Spinal cord (tissue), 9 donors: ENCODE measurements at regions not wholly inside any gene's neighbourhood (a gene's known extent, or its start where the extent isn't known, plus 50 kb on each side); places are given as distances from the start of the nearest gene placed in this dataset.

Source experiments
- DNase-seq, 6 donors: peaks; one replicate each; pipeline versions ENCODE4 v3.0.0 to v3.0.0-alpha.2; 2013 to 2015; ENCODE audit warnings: low spot score in 6 of 6, low read depth in 4 of 6
- H3K27ac ChIP-seq: one replicate; pipeline ENCODE4 v1.5.1; 2013; ENCODE audit warnings: low read depth, low read length, control low read depth
- H3K27me3 ChIP-seq: one replicate; pipeline ENCODE4 v1.6.1; 2013; ENCODE audit warnings: low read length; ENCODE audit not compliant: control insufficient read depth, insufficient read depth
- H3K36me3 ChIP-seq: one replicate; pipeline ENCODE4 v1.6.1; 2013; ENCODE audit warnings: low read length; ENCODE audit not compliant: control insufficient read depth, insufficient read depth
- H3K4me1 ChIP-seq: one replicate; pipeline ENCODE4 v1.6.1; 2013; ENCODE audit warnings: low read length; ENCODE audit not compliant: control insufficient read depth, insufficient read depth
- H3K4me3 ChIP-seq: one replicate; pipeline ENCODE4 v1.5.1; 2013; ENCODE audit warnings: low read depth, low read length, control low read depth
- H3K9me3 ChIP-seq: one replicate; pipeline ENCODE4 v1.6.1; 2013; ENCODE audit warnings: low read length; ENCODE audit not compliant: control insufficient read depth, insufficient read depth
- WGBS: methylation state at CpG from one replicate; pipeline ENCODE4 v1.1.5; 2013; ENCODE audit warnings: missing lambda C conversion rate; ENCODE audit not compliant: insufficient coverage; 5-methylcytosine and 5-hydroxymethylcytosine counted together
- donor health status: healthy.

- Histone ChIP-seq H3K9me3 (no peaks in the 10 kb centered on the region), H3K27me3 (no peaks in the 10 kb centered on the region), H3K4me1 (no peaks in the 10 kb centered on the region), H3K36me3 (no peaks in the 10 kb centered on the region), H3K27ac (no peak overlapping the region), H3K4me3 (no peak overlapping the region)
- no peak for DNase-seq
Observed at GRCh38 chr18:27467073-27467472, 282.0 kb upstream of the CHST9 start.

- H3K36me3 ChIP-seq = no peaks in the 10 kb centered on the region
- H3K27ac ChIP-seq = no peak overlapping the region
- DNase-seq = no peak
- no peaks in the 10 kb centered on the region for H3K4me1 ChIP-seq
- H3K4me3 ChIP-seq = no peak overlapping the region
- WGBS = 100% methylated on average over 1 of the region's 1 CpG
- H3K9me3 ChIP-seq = no peaks in the 10 kb centered on the region
- H3K27me3 ChIP-seq = no peaks in the 10 kb centered on the region
Observed at GRCh38 chr18:27461957-27462356, 276.8 kb upstream of the CHST9 start.

- WGBS = 83% methylated on average over 1 of the region's 7 CpGs
- H3K9me3 ChIP-seq = peaks cover 1% of the 10 kb centered on the region
Observed at GRCh38 chr18:27449104-27449503, 264.0 kb upstream of the CHST9 start.

GRCh38 chr18:27447930-27448329, 262.8 kb upstream of the CHST9 start:
- no peaks in the 10 kb centered on the region for H3K36me3 ChIP-seq
- no peak overlapping the region for H3K4me3 ChIP-seq
- peaks cover 1% of the 10 kb centered on the region for H3K9me3 ChIP-seq
- DNase-seq = no peak
- WGBS = 44% methylated on average over 1 of the region's 2 CpGs
- no peaks in the 10 kb centered on the region for H3K4me1 ChIP-seq
- no peak overlapping the region for H3K27ac ChIP-seq
- no peaks in the 10 kb centered on the region for H3K27me3 ChIP-seq

More at GRCh38 chr18:27449104-27449503, 264.0 kb upstream of the CHST9 start:
- Histone ChIP-seq H3K27ac (no peak overlapping the region), H3K36me3 (no peaks in the 10 kb centered on the region), H3K4me3 (no peak overlapping the region), H3K4me1 (no peaks in the 10 kb centered on the region), H3K27me3 (no peaks in the 10 kb centered on the region)
- DNase-seq = no peak

GRCh38 chr18:27447451-27447881, 262.4 kb upstream of the CHST9 start:
- H3K4me1 ChIP-seq = no peaks in the 10 kb centered on the region
- no peak overlapping the region for H3K27ac ChIP-seq
- peak in 2 of 6 donors; percentile 3 to 77 for DNase-seq
- no peaks in the 10 kb centered on the region for H3K27me3 ChIP-seq
- WGBS = 31% methylated on average over 5 of the region's 5 CpGs
- H3K4me3 ChIP-seq = no peak overlapping the region
- H3K36me3 ChIP-seq = no peaks in the 10 kb centered on the region
- H3K9me3 ChIP-seq = peaks cover 1% of the 10 kb centered on the region

- Histone ChIP-seq H3K4me1 (no peaks in the 10 kb centered on the region), H3K27ac (no peak overlapping the region), H3K4me3 (no peak overlapping the region), H3K27me3 (no peaks in the 10 kb centered on the region), H3K36me3 (no peaks in the 10 kb centered on the region), H3K9me3 (peaks cover 3% of the 10 kb centered on the region)
- WGBS = no CpG with 5 or more reads among the region's 2 CpGs
- DNase-seq = no peak
Observed at GRCh38 chr18:27430595-27430994, 245.5 kb upstream of the CHST9 start.

- no peaks in the 10 kb centered on the region for H3K36me3 ChIP-seq
- peaks cover 3% of the 10 kb centered on the region for H3K9me3 ChIP-seq
- no peaks in the 10 kb centered on the region for H3K4me1 ChIP-seq
- H3K27me3 ChIP-seq = no peaks in the 10 kb centered on the region
- H3K4me3 ChIP-seq = no peak overlapping the region
- WGBS = 91% methylated on average over 2 of the region's 2 CpGs
- DNase-seq = no peak
- H3K27ac ChIP-seq = no peak overlapping the region
Observed at GRCh38 chr18:27428716-27429475, 243.8 kb upstream of the CHST9 start.

- Histone ChIP-seq H3K4me3 (no peak overlapping the region), H3K4me1 (no peaks in the 10 kb centered on the region), H3K27ac (no peak overlapping the region), H3K9me3 (peaks cover 3% of the 10 kb centered on the region), H3K27me3 (no peaks in the 10 kb centered on the region), H3K36me3 (no peaks in the 10 kb centered on the region)
- WGBS = 82% methylated on average over 1 of the region's 2 CpGs
- no peak for DNase-seq
Observed at GRCh38 chr18:27428120-27428519, 243.0 kb upstream of the CHST9 start.

- Histone ChIP-seq H3K4me1 (no peaks in the 10 kb centered on the region), H3K27me3 (no peaks in the 10 kb centered on the region), H3K4me3 (no peak overlapping the region), H3K27ac (no peak overlapping the region), H3K36me3 (no peaks in the 10 kb centered on the region), H3K9me3 (no peaks in the 10 kb centered on the region)
- no CpG with 5 or more reads among the region's 3 CpGs for WGBS
- no peak for DNase-seq
Observed at GRCh38 chr18:27423581-27423980, 238.5 kb upstream of the CHST9 start.

GRCh38 chr18:27419646-27420045, 234.5 kb upstream of the CHST9 start:
- DNase-seq = no peak
- Histone ChIP-seq H3K27ac (no peak overlapping the region), H3K9me3 (no peaks in the 10 kb centered on the region), H3K4me3 (no peak overlapping the region), H3K36me3 (no peaks in the 10 kb centered on the region), H3K4me1 (no peaks in the 10 kb centered on the region), H3K27me3 (no peaks in the 10 kb centered on the region)
- WGBS = no CpG with 5 or more reads among the region's 2 CpGs
